Neural cell (in vitro differentiated cells): ENCODE measurements at regions not wholly inside any gene's neighbourhood (a gene's known extent, or its start where the extent isn't known, plus 50 kb on each side); places are given as distances from the start of the nearest gene placed in this dataset.

ENCODE experiments used
- H2AFZ ChIP-seq: fragments of 200-600, 300-800 bp; sonication (generic), shearing (Covaris generic); 2 replicates; pipeline ENCODE4 v1.6.0; 2014; ENCODE audit warnings: low read depth, mild to moderate bottlenecking, antibody characterized with exemption, low read length, moderate library complexity
- H3F3A ChIP-seq: fragments of 200-600 bp; shearing (Covaris generic); 2 replicates; pipeline ENCODE4 v1.6.1; 2016; ENCODE audit warnings: mild to moderate bottlenecking, moderate library complexity, mixed read lengths, antibody characterized with exemption, low read length; ENCODE audit not compliant: insufficient read depth, poor library complexity, severe bottlenecking
- H3K27ac ChIP-seq: fragments of 200-600, 300-800 bp; sonication (generic), shearing (Covaris generic); 2 replicates; pipeline ENCODE4 v1.5.1; 2014; ENCODE audit warnings: mild to moderate bottlenecking, low read length, moderate library complexity
- H3K27me3 ChIP-seq: fragments of 300-800, 200-600 bp; sonication (generic), shearing (Covaris generic); 2 replicates; pipeline ENCODE4 v1.6.0; 2014; ENCODE audit warnings: mild to moderate bottlenecking, low read depth, low read length, moderate library complexity; ENCODE audit not compliant: insufficient read depth
- H3K36me3 ChIP-seq: fragments of 300-800, 200-600 bp; sonication (generic), shearing (Covaris generic); 2 replicates; pipeline ENCODE4 v1.5.1; 2014; ENCODE audit warnings: mild to moderate bottlenecking, antibody characterized with exemption, low read length, moderate library complexity; ENCODE audit not compliant: insufficient read depth
- H3K4me2 ChIP-seq: fragments of 300-800, 200-600 bp; sonication (generic), shearing (Covaris generic); 2 replicates; pipeline ENCODE4 v1.6.0; 2014; ENCODE audit warnings: mild to moderate bottlenecking, low read length
- H3K4me3 ChIP-seq: fragments of 300-800, 200-600 bp; sonication (generic), shearing (Covaris generic); 2 replicates; pipeline ENCODE4 v1.5.1; 2014; ENCODE audit warnings: mild to moderate bottlenecking, low read length, moderate library complexity
- H3K79me2 ChIP-seq: fragments of 200-600 bp; shearing (Covaris generic); replicated peaks from 2 replicates; pipeline ENCODE4 v1.6.0; 2014; ENCODE audit warnings: mild to moderate bottlenecking, low read length, moderate library complexity; ENCODE audit not compliant: insufficient read depth
- H3K9ac ChIP-seq: fragments of 300-800, 200-600 bp; sonication (generic), shearing (Covaris generic); 2 replicates; pipeline ENCODE4 v1.6.1; 2016; ENCODE audit warnings: mild to moderate bottlenecking, low read length, mixed read lengths
- H3K9me2 ChIP-seq: fragments of 200-600 bp; shearing (Covaris generic); 2 replicates; pipeline ENCODE4 v1.6.1; 2016; ENCODE audit warnings: mild to moderate bottlenecking, low read length, mixed read lengths; ENCODE audit not compliant: insufficient read depth
- H3K9me3 ChIP-seq: fragments of 200-600, 300-800 bp; sonication (generic), shearing (Covaris generic); 2 replicates; pipeline ENCODE4 v1.6.1; 2016; ENCODE audit warnings: mild to moderate bottlenecking, mixed run types, low read length, moderate library complexity, mixed read lengths
- H4K20me1 ChIP-seq: fragments of 200-600 bp; shearing (Covaris generic); 2 replicates; pipeline ENCODE4 v1.6.1; 2016; ENCODE audit warnings: mild to moderate bottlenecking, mixed run types; ENCODE audit not compliant: insufficient read depth
- CTCF ChIP-seq: fragments of 450-650 bp; IDR thresholded peaks from 2 replicates; pipeline ENCODE4 v1.5.1; 2014; ENCODE audit warnings: antibody characterized with exemption, mild to moderate bottlenecking, moderate library complexity; ENCODE audit not compliant: poor library complexity, severe bottlenecking
- EP300 ChIP-seq: fragments of 450-650 bp; conservative IDR thresholded peaks from 2 replicates; pipeline ENCODE4 v1.6.1; 2014; ENCODE audit warnings: antibody characterized with exemption, mild to moderate bottlenecking, moderate library complexity; ENCODE audit not compliant: poor library complexity, severe bottlenecking
- EZH2 ChIP-seq: fragments of 200-600, 300-800 bp; shearing (Covaris generic), sonication (generic); IDR thresholded peaks from 2 replicates; pipeline ENCODE4 v1.6.1; 2014; ENCODE audit warnings: antibody characterized with exemption, low read length, borderline replicate concordance, mild to moderate bottlenecking; ENCODE audit not compliant: insufficient read depth, poor library complexity, severe bottlenecking
- MXI1 ChIP-seq: fragments of 450-650 bp; conservative IDR thresholded peaks from 2 replicates; pipeline ENCODE4 v1.6.1; 2014; ENCODE audit warnings: antibody characterized with exemption, mild to moderate bottlenecking; ENCODE audit not compliant: poor library complexity, severe bottlenecking
- POLR2AphosphoS5 ChIP-seq: IDR thresholded peaks from 2 replicates; pipeline ENCODE4 v1.6.1; 2012
- RAD21 ChIP-seq: fragments of 450-650 bp; conservative IDR thresholded peaks from 2 replicates; pipeline ENCODE4 v1.6.1; 2014; ENCODE audit warnings: antibody characterized with exemption, mild to moderate bottlenecking, moderate library complexity
- REST ChIP-seq: IDR thresholded peaks from 2 replicates; pipeline ENCODE4 v1.6.1; 2012; ENCODE audit warnings: borderline replicate concordance
- SMC3 ChIP-seq: fragments of 450-650 bp; conservative IDR thresholded peaks from 2 replicates; pipeline ENCODE4 v1.6.1; 2014; ENCODE audit warnings: antibody characterized with exemption, mild to moderate bottlenecking, moderate library complexity; ENCODE audit not compliant: poor library complexity
- TAF1 ChIP-seq: IDR thresholded peaks from 2 replicates; pipeline ENCODE4 v1.6.1; 2012; ENCODE audit warnings: low read depth

DNA sequence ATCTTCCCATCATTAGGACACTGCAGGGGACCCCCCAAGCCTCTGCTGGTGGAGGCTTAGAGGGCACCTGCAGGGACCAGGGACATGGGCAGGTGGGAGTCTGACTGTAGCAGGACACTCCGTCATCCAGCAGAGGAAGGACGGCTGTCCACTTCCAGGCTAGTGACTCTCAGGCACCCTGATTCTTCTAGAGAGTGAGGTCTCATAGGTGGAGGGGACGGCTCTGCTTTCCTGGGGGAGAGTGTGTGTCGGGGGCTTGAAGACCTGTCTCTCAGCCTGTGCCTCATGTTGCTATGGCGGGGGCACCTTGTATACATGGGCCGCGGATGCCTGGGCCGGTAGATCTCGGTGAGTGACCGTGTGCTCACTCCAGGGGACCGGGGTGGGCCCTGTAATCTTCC is 1116.6 kb downstream of the BRD1 start:
- no peak overlapping the region for H2AFZ ChIP-seq
- no peaks in the 10 kb centered on the region for H4K20me1 ChIP-seq
- H3K9ac ChIP-seq = no peak overlapping the region
- no peak overlapping the region for H3K4me3 ChIP-seq
- H3K79me2 ChIP-seq = no peaks in the 10 kb centered on the region
- no peak overlapping the region for H3K4me2 ChIP-seq
- H3K27me3 ChIP-seq = no peaks in the 10 kb centered on the region
- H3K27ac ChIP-seq = no peak overlapping the region
- no peak for TF ChIP-seq REST
- no peak for TF ChIP-seq TAF1
- TF ChIP-seq POLR2AphosphoS5 = no peak
- no peak for TF ChIP-seq SMC3
- H3K36me3 ChIP-seq = no peaks in the 10 kb centered on the region
- H3K9me3 ChIP-seq = no peaks in the 10 kb centered on the region
- no peaks in the 10 kb centered on the region for H3F3A ChIP-seq
- no peaks in the 10 kb centered on the region for H3K9me2 ChIP-seq

DNA sequence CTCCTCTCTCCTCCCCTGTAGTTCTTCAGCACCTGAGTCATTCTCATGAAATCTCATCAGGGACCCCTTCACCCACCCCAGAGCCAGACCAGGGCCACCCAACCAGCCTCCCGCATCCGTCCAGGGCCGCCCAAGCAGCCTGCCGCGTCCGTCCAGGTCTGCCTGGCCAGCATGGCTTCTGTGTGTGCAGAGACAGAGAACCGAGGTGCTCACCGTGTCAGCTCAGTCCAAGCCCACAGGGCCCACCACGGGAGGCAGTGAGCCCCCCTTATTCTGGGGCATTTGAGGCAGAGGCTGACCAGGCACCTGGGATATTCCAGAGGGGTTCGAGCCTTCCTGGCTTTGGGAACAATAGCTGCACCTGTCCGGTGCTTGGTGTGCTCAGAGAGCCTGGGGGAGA is 1117.3 kb downstream of the BRD1 start:
- H3K36me3 ChIP-seq = no peaks in the 10 kb centered on the region
- no peak overlapping the region for H3K4me2 ChIP-seq
- no peak overlapping the region for H3K4me3 ChIP-seq
- no peaks in the 10 kb centered on the region for H3F3A ChIP-seq
- no peaks in the 10 kb centered on the region for H4K20me1 ChIP-seq
- no peaks in the 10 kb centered on the region for H3K9me3 ChIP-seq
- no peak overlapping the region for H2AFZ ChIP-seq
- TF ChIP-seq REST = no peak
- TF ChIP-seq MXI1 = no peak
- no peak for TF ChIP-seq RAD21
- no peak for TF ChIP-seq EZH2
- no peak for TF ChIP-seq EP300
- no peak overlapping the region for H3K27ac ChIP-seq
- no peaks in the 10 kb centered on the region for H3K79me2 ChIP-seq
- no peak overlapping the region for H3K9ac ChIP-seq
- H3K9me2 ChIP-seq = no peaks in the 10 kb centered on the region
- no peaks in the 10 kb centered on the region for H3K27me3 ChIP-seq

DNA sequence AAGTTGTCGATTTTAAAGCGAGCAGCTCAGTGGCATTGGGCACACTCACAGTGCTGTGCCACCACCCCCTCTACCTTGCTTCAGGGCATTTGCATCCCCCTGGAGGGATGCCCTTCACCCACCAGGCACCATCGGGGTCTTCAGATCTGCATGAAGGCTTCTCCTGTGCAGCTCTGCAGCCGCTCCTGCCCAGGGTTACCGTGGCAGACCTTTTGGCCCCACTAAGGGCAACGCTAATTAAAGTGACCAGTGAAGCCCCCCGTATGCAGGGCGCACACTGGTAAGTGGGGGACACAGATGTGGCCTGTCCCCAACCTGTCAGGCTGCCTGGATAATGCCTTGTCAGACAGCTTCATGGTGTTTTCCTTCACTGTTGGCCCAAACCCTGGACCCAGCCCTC is 1117.7 kb downstream of the BRD1 start:
- Histone ChIP-seq H3K36me3 (no peaks in the 10 kb centered on the region), H3K27me3 (no peaks in the 10 kb centered on the region), H3K9ac (no peak overlapping the region), H3K9me3 (no peaks in the 10 kb centered on the region), H3K9me2 (no peaks in the 10 kb centered on the region), H3F3A (no peaks in the 10 kb centered on the region), H4K20me1 (no peaks in the 10 kb centered on the region), H3K79me2 (no peaks in the 10 kb centered on the region), H3K4me3 (no peak overlapping the region), H3K4me2 (no peak overlapping the region), H3K27ac (no peak overlapping the region), H2AFZ (no peak overlapping the region)
- TF ChIP-seq POLR2AphosphoS5 (no peak), MXI1 (no peak), REST (no peak), EZH2 (no peak), SMC3 (no peak), RAD21 (no peak), EP300 (no peak), TAF1 (no peak), CTCF (no peak)
